ENCODE measurements at regions not wholly inside any gene's neighbourhood (a gene's known extent, or its start where the extent isn't known, plus 50 kb on each side); places are given as distances from the start of the nearest gene placed in this dataset.

DNA sequence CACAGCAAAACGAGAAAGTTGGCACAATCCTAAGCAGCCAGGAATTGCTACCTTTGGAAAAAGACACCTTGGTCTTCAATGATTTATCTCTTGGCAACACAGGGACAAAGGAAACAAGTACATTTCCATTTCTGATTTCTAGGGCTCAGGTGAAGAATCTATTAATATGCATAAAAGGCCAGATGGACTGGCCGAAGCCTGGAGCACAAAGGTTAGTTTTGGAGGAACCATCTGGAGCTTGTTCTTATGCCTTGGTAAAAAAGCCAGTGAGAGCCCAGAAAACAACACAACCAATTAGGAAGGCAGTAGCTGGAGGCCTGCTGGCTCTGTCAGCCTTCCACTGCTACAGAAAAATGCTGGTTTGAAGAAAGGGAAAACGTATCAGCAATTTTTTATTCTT is 713.5 kb upstream of the API5 start:
- TF ChIP-seq POLR2AphosphoS5 (IDR thresholded peaks at IDR 0.05; ENCODE audit: insufficient read depth, low read depth, low read length), result no peak
- TF ChIP-seq, protein P1, sequence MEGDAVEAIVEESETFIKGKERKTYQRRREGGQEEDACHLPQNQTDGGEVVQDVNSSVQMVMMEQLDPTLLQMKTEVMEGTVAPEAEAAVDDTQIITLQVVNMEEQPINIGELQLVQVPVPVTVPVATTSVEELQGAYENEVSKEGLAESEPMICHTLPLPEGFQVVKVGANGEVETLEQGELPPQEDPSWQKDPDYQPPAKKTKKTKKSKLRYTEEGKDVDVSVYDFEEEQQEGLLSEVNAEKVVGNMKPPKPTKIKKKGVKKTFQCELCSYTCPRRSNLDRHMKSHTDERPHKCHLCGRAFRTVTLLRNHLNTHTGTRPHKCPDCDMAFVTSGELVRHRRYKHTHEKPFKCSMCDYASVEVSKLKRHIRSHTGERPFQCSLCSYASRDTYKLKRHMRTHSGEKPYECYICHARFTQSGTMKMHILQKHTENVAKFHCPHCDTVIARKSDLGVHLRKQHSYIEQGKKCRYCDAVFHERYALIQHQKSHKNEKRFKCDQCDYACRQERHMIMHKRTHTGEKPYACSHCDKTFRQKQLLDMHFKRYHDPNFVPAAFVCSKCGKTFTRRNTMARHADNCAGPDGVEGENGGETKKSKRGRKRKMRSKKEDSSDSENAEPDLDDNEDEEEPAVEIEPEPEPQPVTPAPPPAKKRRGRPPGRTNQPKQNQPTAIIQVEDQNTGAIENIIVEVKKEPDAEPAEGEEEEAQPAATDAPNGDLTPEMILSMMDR (IDR thresholded peaks at IDR 0.05; ENCODE audit: extremely low read depth in 1 of 2, insufficient read depth in 1 of 2, low read depth in 1 of 2, low read length in 2 of 2), result no peak
- TF ChIP-seq, protein P2, sequence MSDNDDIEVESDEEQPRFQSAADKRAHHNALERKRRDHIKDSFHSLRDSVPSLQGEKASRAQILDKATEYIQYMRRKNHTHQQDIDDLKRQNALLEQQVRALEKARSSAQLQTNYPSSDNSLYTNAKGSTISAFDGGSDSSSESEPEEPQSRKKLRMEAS (IDR thresholded peaks at IDR 0.05; ENCODE audit: insufficient read depth, insufficient read length), result no peak
- no peak for TF ChIP-seq MYC (IDR thresholded peaks at IDR 0.05; ENCODE audit: low read depth, low read length)
- no peak for TF ChIP-seq POLR2A (IDR thresholded peaks at IDR 0.05; ENCODE audit: low read depth, low read length)
- TF ChIP-seq EZH2 (IDR thresholded peaks at IDR 0.05; ENCODE audit: borderline replicate concordance, low read depth, low read length, severe bottlenecking), result no peak

Measured in endothelial cell of umbilical vein (primary cell).